H9 (cell line): ENCODE measurements at regions not wholly inside any gene's neighbourhood (a gene's known extent, or its start where the extent isn't known, plus 50 kb on each side); places are given as distances from the start of the nearest gene placed in this dataset.

Experiments
- DNase-seq: peaks from one replicate; pipeline ENCODE4 v3.0.0-alpha.2; 2017
- H2AFZ ChIP-seq: one replicate; pipeline ENCODE4 v1.6.1; 2013; ENCODE audit warnings: mild to moderate bottlenecking, low read length, control low read depth, moderate library complexity
- H2AK5ac ChIP-seq: 2 replicates; pipeline ENCODE4 v1.6.1; 2013; ENCODE audit warnings: low read length, control low read depth, mixed read lengths; ENCODE audit not compliant: insufficient read length
- H2BK120ac ChIP-seq: one replicate; pipeline ENCODE4 v1.6.1; 2013; ENCODE audit warnings: low read depth, mild to moderate bottlenecking, low read length, control low read depth, inconsistent platforms; ENCODE audit not compliant: poor library complexity, severe bottlenecking
- H2BK12ac ChIP-seq: 2 replicates; pipeline ENCODE4 v1.6.1; 2013; ENCODE audit warnings: low read length, control low read depth, mixed read lengths, low read depth; ENCODE audit not compliant: insufficient read length
- H2BK15ac ChIP-seq: 2 replicates; pipeline ENCODE4 v1.6.1; 2013; ENCODE audit warnings: low read depth, low read length, control low read depth
- H2BK20ac ChIP-seq: one replicate; pipeline ENCODE4 v1.6.1; 2013; ENCODE audit warnings: low read depth, mild to moderate bottlenecking, low read length, control low read depth, inconsistent platforms; ENCODE audit not compliant: poor library complexity, severe bottlenecking
- H2BK5ac ChIP-seq: 2 replicates; pipeline ENCODE4 v1.6.1; 2013; ENCODE audit warnings: low read length, control low read depth, mixed read lengths; ENCODE audit not compliant: insufficient read length
- H3K14ac ChIP-seq: 2 replicates; pipeline ENCODE4 v1.6.1; 2013; ENCODE audit warnings: low read length, control low read depth; ENCODE audit not compliant: insufficient read depth
- H3K18ac ChIP-seq: 2 replicates; pipeline ENCODE4 v1.6.1; 2013; ENCODE audit warnings: low read depth, mild to moderate bottlenecking, mixed read lengths, low read length, control low read depth; ENCODE audit not compliant: insufficient read length
- H3K23ac ChIP-seq: 2 replicates; pipeline ENCODE4 v1.6.1; 2013; ENCODE audit warnings: low read length, control low read depth, mixed read lengths, low read depth; ENCODE audit not compliant: insufficient read length
- H3K23me2 ChIP-seq: 2 replicates; pipeline ENCODE4 v1.6.1; 2013; ENCODE audit warnings: low read depth, mild to moderate bottlenecking, mixed read lengths, low read length, control low read depth; ENCODE audit not compliant: insufficient read length, poor library complexity, severe bottlenecking
- H3K27ac ChIP-seq: 2 replicates; pipeline ENCODE4 v1.5.1; 2013; ENCODE audit warnings: low read length, control low read depth, mixed read lengths, low read depth; ENCODE audit not compliant: insufficient read length
- H3K27me3 ChIP-seq: 2 replicates; pipeline ENCODE4 v1.6.1; 2013; ENCODE audit warnings: low read length, control low read depth, inconsistent platforms; ENCODE audit not compliant: insufficient read depth
- H3K4ac ChIP-seq: 2 replicates; pipeline ENCODE4 v1.6.1; 2013; ENCODE audit warnings: low read depth, mild to moderate bottlenecking, control low read depth, inconsistent platforms, low read length, moderate library complexity
- H3K4me1 ChIP-seq: 2 replicates; pipeline ENCODE4 v1.6.1; 2013; ENCODE audit warnings: low read length, control low read depth, inconsistent platforms; ENCODE audit not compliant: insufficient read depth
- H3K4me2 ChIP-seq: 2 replicates; pipeline ENCODE4 v1.6.1; 2013; ENCODE audit warnings: low read length, control low read depth, mixed read lengths; ENCODE audit not compliant: insufficient read length, insufficient read depth
- H3K56ac ChIP-seq: 2 replicates; pipeline ENCODE4 v1.6.1; 2013; ENCODE audit warnings: low read depth, mild to moderate bottlenecking, mixed read lengths, low read length, control low read depth; ENCODE audit not compliant: insufficient read length
- H3K79me1 ChIP-seq: 2 replicates; pipeline ENCODE4 v1.6.1; 2013; ENCODE audit warnings: low read depth, mild to moderate bottlenecking, moderate library complexity, low read length, control low read depth, inconsistent platforms; ENCODE audit not compliant: insufficient read depth, poor library complexity, severe bottlenecking
- H3K79me2 ChIP-seq: 2 replicates; pipeline ENCODE4 v1.6.1; 2013; ENCODE audit warnings: low read length, control low read depth, inconsistent platforms; ENCODE audit not compliant: insufficient read depth
- H3K9ac ChIP-seq: 2 replicates; pipeline ENCODE4 v1.6.1; 2013; ENCODE audit warnings: low read length, control low read depth, mixed read lengths; ENCODE audit not compliant: insufficient read length; ENCODE audit errors: extremely low read depth
- H3K9me3 ChIP-seq: one replicate; pipeline ENCODE4 v1.6.1; 2013; ENCODE audit warnings: low read depth, low read length, inconsistent platforms; ENCODE audit not compliant: control insufficient read depth
- H3T11ph ChIP-seq: one replicate; pipeline ENCODE4 v1.6.1; 2013; ENCODE audit warnings: mild to moderate bottlenecking, low read length, control low read depth, inconsistent platforms
- H4K20me1 ChIP-seq: one replicate; pipeline ENCODE4 v1.6.1; 2013; ENCODE audit not compliant: control insufficient read depth, insufficient read length, insufficient read depth
- H4K5ac ChIP-seq: 2 replicates; pipeline ENCODE4 v1.6.1; 2013; ENCODE audit warnings: low read depth, mild to moderate bottlenecking, mixed read lengths, low read length, control low read depth; ENCODE audit not compliant: insufficient read length
- H4K8ac ChIP-seq: replicated peaks from 2 replicates; pipeline ENCODE4 v1.6.1; 2013; ENCODE audit warnings: low read length, control low read depth, mixed read lengths, low read depth; ENCODE audit not compliant: insufficient read length
- H4K91ac ChIP-seq: 2 replicates; pipeline ENCODE4 v1.6.1; 2013; ENCODE audit warnings: low read depth, mild to moderate bottlenecking, moderate library complexity, mixed read lengths, low read length, control low read depth; ENCODE audit not compliant: insufficient read length
- H3K27ac Mint-ChIP-seq, 3 experiments: 2 replicates in 2 of 3; 3 replicates in 1 of 3; pipeline ENCODE4 v1.8.0; 2020 to 2021; ENCODE audit warnings: mixed read lengths in 3 of 3, mild to moderate bottlenecking in 1 of 3, moderate library complexity in 1 of 3
- H3K27me3 Mint-ChIP-seq: 2 replicates; pipeline ENCODE4 v1.8.0; 2021; ENCODE audit warnings: low read depth, mild to moderate bottlenecking, moderate library complexity, mixed read lengths
- H3K36me3 Mint-ChIP-seq, 3 experiments: 2 replicates in 2 of 3; 3 replicates in 1 of 3; pipeline ENCODE4 v1.8.0; 2020 to 2021; ENCODE audit warnings: low read depth in 3 of 3, mixed read lengths in 3 of 3; ENCODE audit not compliant: insufficient read depth in 1 of 3
- H3K4me1 Mint-ChIP-seq, 2 experiments: 2 replicates each; pipeline ENCODE4 v1.8.0; 2020; ENCODE audit warnings: mixed read lengths in 2 of 2
- H3K4me3 Mint-ChIP-seq, 2 experiments: 2 replicates in 1 of 2; 3 replicates in 1 of 2; pipeline ENCODE4 v1.8.0; 2020 to 2021; ENCODE audit warnings: mild to moderate bottlenecking in 2 of 2, mixed read lengths in 2 of 2, moderate library complexity in 1 of 2
- H3K9me3 Mint-ChIP-seq, 2 experiments: 2 replicates in 1 of 2; 3 replicates in 1 of 2; pipeline ENCODE4 v1.8.0; 2020; ENCODE audit warnings: mild to moderate bottlenecking in 2 of 2, mixed read lengths in 2 of 2, moderate library complexity in 1 of 2
- CTCF ChIP-seq: fragments of 200-600 bp; sonication (generic); conservative IDR thresholded peaks from 3 replicates; pipeline ENCODE4 v1.8.0; 2021; ENCODE audit warnings: antibody characterized with exemption, mild to moderate bottlenecking
- WGBS: extraction: QIAGEN DNeasy Blood & Tissue Kit; methylation state at CpG from one replicate; pipeline ENCODE4 v1.1.7; 2013; ENCODE audit warnings: missing lambda C conversion rate, low lambda C conversion rate, mixed read lengths; ENCODE audit not compliant: insufficient read length; ENCODE audit errors: extremely low coverage; 5-methylcytosine and 5-hydroxymethylcytosine counted together

GRCh38 chr9:7284517-7284916 is 515.1 kb downstream of the DMAC1 start:
- H3K4me3 Mint-ChIP-seq = no peak overlapping the region

More at GRCh38 chr9:7284517-7284916, 515.1 kb downstream of the DMAC1 start:
- no peaks in the 10 kb centered on the region for H3K27me3 ChIP-seq
- H3K18ac ChIP-seq = no peak overlapping the region
- H4K91ac ChIP-seq = no peak overlapping the region
- H2BK20ac ChIP-seq = no peak overlapping the region
- Mint-ChIP-seq H3K27ac (peak overlapping the region in 2 of 3 experiments; percentile 74 to 89; a peak in 3 of 7 replicates), H3K4me1 (peaks cover 56% of the 10 kb centered on the region in 2 experiments), H3K36me3 (peaks cover 9 to 28% (median 11%) of the 10 kb centered on the region in 3 experiments), H3K9me3 (peaks cover 19% of the 10 kb centered on the region in 2 experiments), H3K27me3 (peaks cover 3% of the 10 kb centered on the region)
- no peak overlapping the region for H2AK5ac ChIP-seq
- H3K9ac ChIP-seq = no peak overlapping the region
- no peaks in the 10 kb centered on the region for H3K23me2 ChIP-seq
- no peak overlapping the region for H2AFZ ChIP-seq
- no peak overlapping the region for H4K5ac ChIP-seq
- H3K79me2 ChIP-seq = no peaks in the 10 kb centered on the region
- H3K4me1 ChIP-seq = peaks cover 7% of the 10 kb centered on the region; the same call in 1 of the 2 replicates
- no peaks in the 10 kb centered on the region for H4K20me1 ChIP-seq
- no peak overlapping the region for H3T11ph ChIP-seq
- no peak overlapping the region for H2BK5ac ChIP-seq
- H3K9me3 ChIP-seq = no peaks in the 10 kb centered on the region
- no peak overlapping the region for H3K4ac ChIP-seq
- no peak overlapping the region for H3K4me2 ChIP-seq
- H2BK120ac ChIP-seq = no peak overlapping the region
- no peak overlapping the region for H2BK12ac ChIP-seq
- H3K56ac ChIP-seq = no peak overlapping the region
- DNase-seq = peak; percentile 64
- no peak overlapping the region for H3K27ac ChIP-seq
- H2BK15ac ChIP-seq = no peak overlapping the region
- H3K14ac ChIP-seq = no peak overlapping the region
- no peaks in the 10 kb centered on the region for H3K79me1 ChIP-seq
- H4K8ac ChIP-seq = no peak overlapping the region
- no CpG with 5 or more reads among the region's 2 CpGs for WGBS
- TF ChIP-seq CTCF = no peak
- no peak overlapping the region for H3K23ac ChIP-seq
